GM21381 (cell line): ENCODE measurements at regions not wholly inside any gene's neighbourhood (a gene's known extent, or its start where the extent isn't known, plus 50 kb on each side); places are given as distances from the start of the nearest gene placed in this dataset.
"Not testable (repeated sequence)": the region's sequence is repeated elsewhere in the genome, so short reads cannot be mapped to it uniquely, and the experiment has no call there.

Experiments
- ATAC-seq: cut with Tn5 transposase; IDR thresholded peaks from one replicate; pipeline ENCODE4 v1.9.1; 2021; ENCODE audit warnings: mild to moderate bottlenecking, moderate library complexity; ENCODE audit not compliant: unreplicated experiment

- no peak for ATAC-seq
These were observed 1046.9 kb downstream of the TYW1 start for GRCh38 chr7:68043546-68043945.

GRCh38 chr7:68050627-68051026 lies 1054.0 kb downstream of the TYW1 start:
- ATAC-seq: no peak

GRCh38 chr7:68058014-68058413 lies 1061.4 kb downstream of the TYW1 start:
- ATAC-seq: no peak

DNA sequence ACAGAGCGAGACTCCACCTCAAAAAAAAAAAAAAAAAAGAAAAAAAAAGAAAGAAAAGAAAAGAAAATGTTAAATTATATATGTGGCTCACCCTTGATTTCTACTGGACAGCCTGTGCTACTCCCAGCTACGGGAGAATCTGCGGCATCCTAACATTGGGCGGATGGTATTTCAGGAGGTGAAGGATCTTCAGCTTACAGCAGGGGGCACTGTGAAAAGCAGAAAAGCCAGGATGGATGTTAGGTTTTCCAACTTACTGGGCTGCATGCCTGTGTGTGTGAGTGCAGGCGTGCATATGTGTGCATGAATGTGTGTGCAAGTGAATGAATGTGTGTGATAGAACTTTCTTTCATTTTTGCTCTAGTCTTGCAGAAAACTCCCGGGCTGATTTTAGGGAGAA lies 1066.5 kb downstream of the TYW1 start:
- ATAC-seq: no peak

DNA sequence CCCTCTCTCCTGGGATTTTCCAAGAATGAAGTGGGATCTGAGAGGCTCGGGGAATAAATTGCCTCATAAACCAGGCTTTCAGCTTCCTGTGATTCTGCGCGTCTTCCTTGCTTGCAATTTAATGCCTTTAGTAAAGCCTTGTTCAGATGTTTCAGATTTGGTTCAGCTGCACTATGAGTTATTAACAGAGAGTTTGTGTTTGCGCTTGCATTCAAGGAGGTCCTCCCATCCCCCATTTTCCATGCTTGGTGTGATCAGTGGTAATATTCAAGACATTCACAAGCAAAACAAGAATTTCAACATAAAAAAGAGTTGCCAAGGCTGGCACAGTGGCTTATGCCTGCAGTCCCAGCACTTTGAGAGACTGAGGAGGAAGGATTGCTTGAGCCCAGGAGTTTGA lies 1068.9 kb downstream of the TYW1 start:
- ATAC-seq: no peak

DNA sequence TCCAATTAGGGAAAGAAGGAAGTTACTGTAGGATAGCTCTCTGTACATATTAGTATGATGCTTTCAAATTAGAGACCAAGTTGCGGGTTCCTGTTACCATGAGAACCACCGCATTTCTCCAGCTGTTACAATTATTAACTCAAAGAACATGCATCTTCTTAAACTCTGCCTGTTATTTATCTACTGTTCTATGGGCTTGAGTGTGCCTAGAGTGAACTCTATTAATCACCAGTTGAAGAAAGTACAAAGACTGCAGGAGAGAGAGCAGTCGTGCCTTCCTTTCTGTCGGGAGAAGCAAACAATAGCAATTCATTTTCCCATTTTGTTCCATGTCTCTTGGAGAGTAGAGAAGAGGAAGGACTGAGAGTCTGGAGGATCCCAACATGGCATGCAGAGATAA lies 1071.2 kb downstream of the TYW1 start:
- no peak for ATAC-seq

- no peak for ATAC-seq
These were observed 1074.4 kb downstream of the TYW1 start for GRCh38 chr7:68070992-68071391.

DNA sequence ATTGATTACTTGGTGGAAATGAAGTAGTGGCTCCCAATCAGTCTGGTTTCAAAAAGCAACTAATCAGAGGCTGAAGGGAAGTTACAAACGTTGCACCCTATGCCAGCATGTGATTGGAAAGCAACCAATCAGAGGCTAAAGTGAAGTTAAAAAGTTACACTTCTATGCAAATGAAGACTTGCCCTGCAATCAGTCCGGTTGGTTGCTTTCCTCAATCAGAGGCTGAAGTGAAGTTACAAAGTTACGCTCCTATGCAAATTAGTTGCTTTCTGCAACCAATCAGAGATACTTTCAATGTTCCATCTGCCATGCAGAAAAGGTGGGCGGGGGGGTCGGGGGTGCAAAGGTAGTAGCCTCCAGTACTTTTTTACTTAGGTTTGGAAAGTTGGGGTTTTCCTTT lies 1077.1 kb downstream of the TYW1 start:
- ATAC-seq: no peak

GRCh38 chr7:68074242-68074641 lies 1077.6 kb downstream of the TYW1 start:
- ATAC-seq: no peak

- no peak for ATAC-seq
These were observed 1081.6 kb downstream of the TYW1 start for GRCh38 chr7:68078157-68078710.

- not testable (repeated sequence) for ATAC-seq
These were observed 1085.7 kb downstream of the TYW1 start for GRCh38 chr7:68082066-68082960.

DNA sequence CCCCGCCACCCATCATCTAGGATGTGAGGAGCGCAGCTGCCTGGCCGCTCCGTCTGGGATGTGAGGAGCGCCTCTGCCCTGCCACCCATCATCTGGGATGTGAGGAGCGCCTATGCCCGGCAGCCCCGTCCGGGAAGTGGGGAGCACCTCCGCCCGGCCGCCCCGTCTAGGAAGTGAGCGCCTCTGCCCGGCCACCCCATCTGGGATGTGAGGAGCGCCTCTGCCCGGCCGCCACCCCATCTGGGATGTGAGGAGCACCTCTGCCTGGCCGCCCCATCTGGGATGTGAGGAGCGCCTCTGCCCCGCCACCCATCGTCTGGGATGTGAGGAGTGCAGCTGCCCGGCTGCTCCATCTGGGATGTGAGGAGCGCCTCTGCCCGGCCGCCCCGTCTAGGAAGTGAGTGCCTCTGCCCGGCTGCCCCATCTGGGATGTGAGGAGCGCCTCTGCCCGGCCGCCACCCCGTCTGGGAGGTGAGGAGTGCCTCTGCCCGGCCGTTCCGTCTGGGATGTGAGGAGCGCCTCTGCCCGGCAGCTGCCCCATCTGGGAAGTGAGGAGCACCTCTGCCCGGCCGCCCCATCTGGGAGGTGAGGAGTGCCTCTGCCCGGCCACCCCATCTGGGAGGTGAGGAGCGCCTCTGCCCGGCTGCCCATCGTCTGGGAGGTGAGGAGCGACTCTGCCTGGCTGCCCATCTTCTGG lies 1086.5 kb downstream of the TYW1 start:
- not testable (repeated sequence) for ATAC-seq

- ATAC-seq: no peak
These were observed 1090.8 kb downstream of the TYW1 start for GRCh38 chr7:68087401-68087800.

DNA sequence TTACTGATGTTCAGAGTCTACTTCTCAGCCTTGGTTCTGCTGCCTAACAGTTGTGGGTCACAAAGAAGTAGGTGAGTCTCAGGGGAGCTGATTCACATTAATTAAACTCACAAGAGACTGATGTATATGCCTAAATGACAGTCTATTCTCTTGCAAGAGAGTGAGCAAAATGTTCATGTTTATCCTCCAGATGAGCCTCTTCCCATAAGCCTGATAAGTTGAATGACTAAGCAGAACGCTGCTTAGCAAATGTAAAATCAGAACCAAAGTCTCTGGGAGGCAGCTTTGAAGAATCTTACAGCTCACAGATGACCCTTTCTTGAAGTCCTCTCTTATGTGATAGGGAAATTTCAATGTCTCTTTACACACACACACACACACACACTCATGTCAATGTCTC lies 1092.2 kb downstream of the TYW1 start:
- no peak for ATAC-seq

GRCh38 chr7:68090256-68090655 lies 1093.6 kb downstream of the TYW1 start:
- not testable (repeated sequence) for ATAC-seq

DNA sequence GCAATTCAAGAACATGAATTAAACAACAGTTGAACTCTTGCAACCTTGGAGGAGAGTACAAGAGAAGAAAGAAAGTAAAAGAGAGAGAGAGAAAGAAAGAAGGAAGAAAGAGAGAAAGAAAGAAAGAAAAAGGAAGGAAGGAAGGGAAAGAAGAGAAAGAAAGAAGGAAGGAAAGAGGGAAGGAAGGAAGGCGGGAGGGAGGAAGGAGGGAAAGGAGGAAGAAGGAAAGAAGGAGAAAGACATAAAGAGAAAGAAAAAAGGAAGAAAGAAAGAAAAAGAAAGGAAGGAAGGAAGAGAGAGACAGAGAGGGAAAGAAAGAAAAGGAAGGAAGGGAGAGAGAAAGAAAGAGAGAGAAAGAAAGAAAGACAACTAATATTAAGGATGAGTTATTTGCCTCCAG lies 1106.7 kb downstream of the TYW1 start:
- no peak for ATAC-seq

- no peak for ATAC-seq
These were observed 1110.6 kb downstream of the TYW1 start for GRCh38 chr7:68107261-68107660.

GRCh38 chr7:68107968-68108367 lies 1111.3 kb downstream of the TYW1 start:
- no peak for ATAC-seq

- no peak for ATAC-seq
These were observed 1112.7 kb downstream of the TYW1 start for GRCh38 chr7:68109299-68109698.

- ATAC-seq: no peak
These were observed 1122.8 kb downstream of the TYW1 start for GRCh38 chr7:68119411-68119810.

DNA sequence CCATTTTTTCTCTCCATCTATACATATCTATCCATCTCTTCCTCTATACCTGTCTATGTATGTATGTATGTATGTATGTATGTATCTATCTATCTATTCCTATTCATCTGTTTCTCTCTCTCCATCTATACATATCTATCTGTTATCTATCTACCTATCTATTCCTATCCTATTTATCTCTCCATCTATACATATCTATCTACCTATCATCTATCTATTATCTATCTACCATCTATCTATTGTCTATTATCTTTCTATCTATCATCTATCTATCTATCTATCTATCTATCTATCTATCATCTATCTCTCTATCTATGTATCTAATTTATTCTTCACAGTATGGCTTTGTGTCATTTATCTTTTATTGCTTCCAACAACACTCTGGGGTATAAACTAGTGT lies 1124.4 kb downstream of the TYW1 start:
- ATAC-seq: no peak

GRCh38 chr7:68121655-68122054 lies 1125.0 kb downstream of the TYW1 start:
- ATAC-seq: no peak
